GM19025 (cell line): ENCODE measurements at regions not wholly inside any gene's neighbourhood (a gene's known extent, or its start where the extent isn't known, plus 50 kb on each side); places are given as distances from the start of the nearest gene placed in this dataset.
"Not testable (repeated sequence)": the region's sequence is repeated elsewhere in the genome, so short reads cannot be mapped to it uniquely, and the experiment has no call there.

Experiments used
- ATAC-seq: cut with Tn5 transposase; IDR thresholded peaks from one replicate; pipeline ENCODE4 v1.9.1; 2021; ENCODE audit warnings: mild to moderate bottlenecking, low read depth, moderate library complexity; ENCODE audit not compliant: unreplicated experiment

DNA sequence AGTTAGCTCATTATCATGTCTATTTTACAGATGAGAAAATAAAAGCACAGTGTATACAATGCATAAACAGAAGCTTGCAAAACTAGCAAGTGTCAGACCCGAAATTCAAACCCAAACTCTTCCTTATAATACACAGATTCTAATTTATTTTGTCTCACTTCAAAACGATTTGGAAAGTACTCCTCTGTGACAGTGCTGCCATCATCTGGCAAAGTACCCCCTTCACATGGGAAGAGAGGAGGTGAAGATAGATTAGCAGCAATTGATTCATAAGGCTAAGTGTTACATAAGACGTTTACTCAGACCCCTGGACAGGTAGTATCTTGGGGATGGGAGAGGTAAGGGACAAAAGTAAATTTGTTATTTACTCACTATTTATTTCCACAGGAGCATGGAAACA lies 744.0 kb upstream of the SGO1 start:
- no peak for ATAC-seq

DNA sequence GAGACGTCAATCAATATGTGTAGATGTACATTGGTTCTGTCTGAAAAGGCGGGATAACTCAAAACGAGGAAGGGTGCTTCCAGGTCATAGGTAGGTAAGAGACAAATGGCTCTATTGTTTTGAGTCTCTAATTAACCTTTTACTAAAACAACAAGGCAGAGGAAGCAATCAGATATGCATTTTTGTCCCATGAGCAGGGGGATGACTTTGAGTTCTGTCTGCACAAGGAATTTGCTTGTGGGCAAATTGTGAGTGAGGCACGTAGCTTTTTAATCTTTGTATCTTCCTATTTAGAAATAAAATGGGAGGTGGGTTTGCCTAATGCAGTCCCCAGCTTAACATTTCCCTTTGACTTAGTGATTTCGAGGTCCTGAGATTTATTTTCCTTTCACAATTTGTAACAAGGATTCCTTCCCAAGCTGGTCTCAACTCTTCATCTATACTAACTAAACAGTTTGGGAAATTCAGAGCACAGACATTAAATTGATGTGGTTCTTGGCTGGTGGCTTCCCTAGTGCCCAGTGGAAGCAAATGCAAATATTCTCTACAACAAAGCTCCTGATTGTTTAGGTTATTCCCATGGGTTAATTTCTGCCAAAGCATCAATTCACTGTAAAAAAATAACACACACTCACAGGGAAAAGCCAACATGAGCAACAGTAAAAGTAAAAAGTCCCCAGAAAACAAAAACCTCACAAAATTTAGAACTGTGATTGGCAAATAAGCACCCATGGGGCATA lies 738.8 kb upstream of the SGO1 start:
- no peak for ATAC-seq

DNA sequence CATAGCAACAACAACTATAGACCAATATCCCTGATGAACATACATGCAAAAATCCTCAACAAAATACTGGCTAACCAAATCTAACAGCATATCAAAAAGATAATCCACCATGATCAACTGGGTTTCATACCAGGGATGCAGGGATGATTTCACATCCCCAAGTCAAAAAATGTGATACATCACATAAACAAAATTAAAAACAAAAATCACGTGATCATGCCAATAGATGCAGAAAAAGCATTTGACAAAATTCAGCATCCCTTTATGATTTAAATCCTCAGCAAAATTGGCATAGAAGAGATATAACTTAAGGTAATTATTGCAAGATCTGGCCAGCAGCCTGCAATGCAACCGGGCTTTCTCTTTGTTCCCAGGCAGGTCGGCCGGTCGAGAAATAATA lies 735.1 kb upstream of the SGO1 start:
- ATAC-seq, result not testable (repeated sequence)

DNA sequence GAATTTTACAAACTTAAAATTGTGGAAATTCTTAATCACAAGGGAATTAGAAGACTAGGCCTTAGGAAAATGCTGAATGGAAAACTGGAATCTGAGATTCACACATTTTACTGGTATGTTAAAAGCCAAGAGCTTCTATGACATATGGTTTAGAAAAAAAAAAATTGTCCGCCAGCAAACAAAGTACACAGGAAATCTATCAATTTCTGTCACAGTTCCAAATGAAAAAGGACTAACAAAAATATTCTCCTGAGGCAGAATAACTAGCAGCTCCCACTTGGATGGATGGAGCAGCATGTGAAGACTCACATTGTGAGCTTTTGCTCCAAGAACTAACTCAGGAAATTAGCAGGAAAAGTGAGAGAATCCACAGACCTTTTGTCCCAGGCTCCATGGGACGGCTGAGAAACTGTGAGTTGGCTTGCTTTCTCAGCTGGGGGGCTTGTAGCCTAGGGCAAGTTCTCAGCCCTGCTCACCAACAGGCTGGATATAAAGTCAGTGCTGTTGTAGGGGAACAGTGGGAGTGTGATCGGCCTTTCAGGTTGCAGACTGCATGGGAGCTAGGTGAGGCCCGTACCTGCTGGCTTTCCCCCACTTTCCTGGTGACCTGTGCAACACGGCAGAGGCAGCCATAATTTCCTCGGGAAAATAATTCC lies 731.1 kb upstream of the SGO1 start:
- ATAC-seq, result no peak

DNA sequence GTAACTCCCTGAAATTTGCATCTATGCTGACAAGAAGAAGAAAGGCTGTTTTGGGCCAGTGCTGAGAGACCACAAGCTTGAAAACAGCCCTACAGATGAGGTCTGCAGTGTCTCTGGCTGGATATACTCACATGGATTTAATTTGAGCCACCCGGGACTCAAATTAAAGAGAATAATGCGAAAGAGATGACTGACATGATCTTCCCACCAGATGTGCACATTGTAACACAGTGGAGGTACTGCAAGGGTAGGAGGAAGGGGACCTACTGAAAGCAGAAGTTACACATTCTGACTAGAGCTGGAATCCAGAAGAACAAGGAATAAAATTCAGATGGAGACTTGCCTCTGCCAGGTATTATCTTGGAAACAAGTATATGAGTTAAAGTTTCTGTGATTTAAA lies 728.3 kb upstream of the SGO1 start:
- ATAC-seq, result no peak

DNA sequence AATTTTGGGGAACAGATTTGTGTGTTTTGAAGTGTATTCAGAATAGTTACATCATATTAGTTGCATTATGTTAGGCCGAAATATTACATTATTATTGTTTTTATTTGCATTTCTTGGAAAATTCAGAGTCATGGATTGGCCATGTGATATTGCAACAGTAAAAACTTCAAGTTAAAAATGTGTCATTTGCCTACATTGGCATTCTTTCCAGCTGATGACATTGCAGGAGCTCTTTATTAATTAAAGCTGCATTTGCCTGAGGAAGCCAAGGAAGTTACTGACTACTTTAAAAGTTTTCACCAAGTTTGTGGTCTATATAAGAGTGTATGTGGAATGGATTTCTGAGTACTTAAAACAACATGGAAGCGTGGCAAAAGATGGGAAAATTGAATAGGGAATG lies 726.4 kb upstream of the SGO1 start:
- ATAC-seq, result no peak

DNA sequence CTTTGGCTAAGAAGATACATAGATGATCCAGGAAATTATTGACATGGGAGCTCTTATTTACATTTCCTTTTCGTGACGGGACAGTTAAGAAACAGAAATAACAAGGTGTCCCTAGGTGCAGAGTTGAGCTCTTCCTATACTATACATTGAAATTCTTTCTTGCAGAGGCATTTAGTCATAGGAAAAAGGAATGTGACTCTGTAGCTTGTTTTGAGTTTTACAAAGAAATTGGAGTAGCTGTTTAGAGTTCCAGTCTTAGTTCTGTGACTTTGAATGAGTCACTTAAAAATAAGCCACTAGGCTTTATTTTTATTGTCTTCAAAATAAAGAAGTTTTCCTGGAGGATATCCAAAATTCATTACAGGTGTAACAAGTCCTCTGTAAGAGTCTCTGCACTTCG lies 723.5 kb upstream of the SGO1 start:
- no peak for ATAC-seq

DNA sequence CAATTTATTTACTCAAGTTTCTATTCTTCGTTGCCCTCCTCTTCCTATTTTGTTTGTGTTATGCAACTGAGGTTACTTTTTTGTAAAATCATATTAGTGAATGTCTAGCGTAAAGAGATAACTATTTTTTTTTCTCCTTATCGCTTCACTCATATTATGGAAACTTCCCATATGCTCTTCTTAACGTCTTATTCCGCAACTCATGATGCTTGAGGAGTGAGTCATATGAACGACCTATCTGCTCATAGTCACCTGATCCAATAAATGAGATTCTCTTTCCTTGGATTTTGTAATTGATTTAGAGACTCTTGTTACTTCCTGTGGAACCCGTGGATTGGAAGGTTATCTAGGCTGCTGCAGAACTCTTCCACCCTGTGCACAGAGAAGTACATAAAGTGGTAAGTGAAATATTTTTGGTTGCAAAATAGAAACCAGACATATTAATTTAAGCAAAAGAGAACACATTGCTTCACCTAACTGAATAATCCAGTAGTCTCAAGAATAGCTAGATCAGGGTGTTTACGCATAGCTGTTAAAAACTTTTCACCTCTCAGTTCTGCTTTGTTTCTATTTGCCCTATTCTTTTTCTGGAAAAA lies 719.3 kb upstream of the SGO1 start:
- no peak for ATAC-seq

DNA sequence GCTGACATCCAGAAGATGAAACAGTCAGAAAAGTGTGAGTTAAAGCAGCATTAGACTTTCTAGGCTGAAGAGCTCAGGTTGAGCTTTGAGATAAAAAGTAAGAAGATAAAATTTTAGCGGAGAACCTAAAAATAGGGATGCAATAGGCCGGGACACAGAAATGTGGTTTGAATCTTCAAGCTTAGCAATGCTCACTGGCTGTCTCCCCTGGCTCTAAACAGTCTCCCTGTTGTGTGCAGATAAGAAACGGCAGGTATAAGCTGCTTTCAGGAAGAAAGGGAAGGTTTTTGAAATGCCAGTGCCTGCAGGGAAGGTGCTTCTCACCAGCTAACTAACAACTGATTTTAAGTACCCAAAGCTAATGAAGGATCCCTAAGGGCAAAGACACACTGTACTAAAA lies 718.7 kb upstream of the SGO1 start:
- no peak for ATAC-seq

DNA sequence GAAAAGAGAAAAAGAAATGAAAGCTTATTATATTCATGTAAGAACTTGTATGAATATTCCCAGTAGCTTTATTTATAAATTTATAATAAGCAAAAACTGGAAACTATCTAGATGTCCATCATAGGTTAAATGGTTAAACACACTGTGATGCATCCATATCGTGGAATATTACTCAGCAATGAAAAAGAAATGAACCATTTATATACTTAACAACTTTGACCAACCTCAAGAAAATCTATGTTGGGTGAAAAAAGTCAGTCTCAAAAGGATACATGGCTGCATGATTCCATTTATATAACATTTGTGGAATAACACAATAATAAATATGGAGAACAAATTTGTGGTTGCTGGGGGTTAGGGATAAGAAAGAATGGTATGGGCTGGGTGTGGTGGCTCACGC lies 713.0 kb upstream of the SGO1 start:
- ATAC-seq, result no peak

DNA sequence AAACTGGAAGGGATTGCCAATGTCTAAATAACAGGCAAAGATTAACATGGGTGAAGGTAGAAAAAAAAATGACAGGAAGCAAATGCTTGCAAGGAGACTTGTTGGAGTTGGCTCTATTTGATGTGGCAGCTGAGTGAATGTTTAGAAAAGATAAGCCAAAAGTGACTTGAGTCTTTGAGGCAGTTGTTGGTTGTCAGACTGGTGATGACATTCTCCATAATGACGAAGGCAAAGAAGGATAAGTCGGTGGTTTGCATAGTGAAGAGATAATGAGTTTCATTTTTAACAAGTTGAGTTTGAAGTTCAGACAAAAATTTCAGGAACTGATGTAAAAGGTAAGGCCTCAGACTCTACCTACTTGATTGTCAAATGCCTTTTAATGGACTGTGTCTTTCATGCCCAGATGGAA lies 704.1 kb upstream of the SGO1 start:
- ATAC-seq, result no peak

DNA sequence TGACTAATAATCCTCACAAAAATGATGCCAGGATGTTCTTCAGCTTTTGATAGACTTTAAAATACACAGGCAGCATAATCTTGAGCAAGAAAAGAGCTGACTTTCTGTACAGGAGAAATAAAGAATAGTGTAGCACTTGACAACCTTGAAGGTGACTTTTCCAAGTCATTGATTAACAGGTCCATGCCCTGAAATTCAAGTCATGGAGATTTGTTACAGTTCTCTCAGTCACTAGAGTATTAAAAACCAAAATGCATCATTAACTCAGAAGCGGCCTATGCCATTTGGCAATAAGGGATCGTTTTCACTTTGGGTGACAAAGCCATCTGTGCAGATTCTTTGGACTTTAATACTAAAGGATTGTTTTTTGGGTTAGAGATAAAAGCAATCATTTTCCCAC lies 692.7 kb upstream of the SGO1 start:
- ATAC-seq, result no peak

DNA sequence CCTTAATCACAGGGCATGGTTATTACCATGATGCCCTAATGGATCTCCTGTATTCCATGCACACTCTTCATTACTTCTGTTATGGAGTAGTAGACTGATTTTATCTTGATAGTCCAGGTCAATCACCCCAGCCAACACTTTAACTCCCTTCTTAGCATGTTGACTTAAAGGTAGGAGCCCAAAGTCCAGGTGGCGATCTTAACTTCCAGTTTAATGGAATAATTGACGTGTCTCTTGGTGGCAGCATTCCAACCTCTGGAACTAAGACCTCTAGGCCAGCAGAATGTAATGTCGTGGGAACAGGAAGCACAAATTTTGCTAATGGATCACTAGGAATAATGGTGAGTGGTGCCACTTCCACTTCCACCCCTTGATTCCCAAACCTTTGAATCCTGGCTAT lies 687.2 kb upstream of the SGO1 start:
- no peak for ATAC-seq

DNA sequence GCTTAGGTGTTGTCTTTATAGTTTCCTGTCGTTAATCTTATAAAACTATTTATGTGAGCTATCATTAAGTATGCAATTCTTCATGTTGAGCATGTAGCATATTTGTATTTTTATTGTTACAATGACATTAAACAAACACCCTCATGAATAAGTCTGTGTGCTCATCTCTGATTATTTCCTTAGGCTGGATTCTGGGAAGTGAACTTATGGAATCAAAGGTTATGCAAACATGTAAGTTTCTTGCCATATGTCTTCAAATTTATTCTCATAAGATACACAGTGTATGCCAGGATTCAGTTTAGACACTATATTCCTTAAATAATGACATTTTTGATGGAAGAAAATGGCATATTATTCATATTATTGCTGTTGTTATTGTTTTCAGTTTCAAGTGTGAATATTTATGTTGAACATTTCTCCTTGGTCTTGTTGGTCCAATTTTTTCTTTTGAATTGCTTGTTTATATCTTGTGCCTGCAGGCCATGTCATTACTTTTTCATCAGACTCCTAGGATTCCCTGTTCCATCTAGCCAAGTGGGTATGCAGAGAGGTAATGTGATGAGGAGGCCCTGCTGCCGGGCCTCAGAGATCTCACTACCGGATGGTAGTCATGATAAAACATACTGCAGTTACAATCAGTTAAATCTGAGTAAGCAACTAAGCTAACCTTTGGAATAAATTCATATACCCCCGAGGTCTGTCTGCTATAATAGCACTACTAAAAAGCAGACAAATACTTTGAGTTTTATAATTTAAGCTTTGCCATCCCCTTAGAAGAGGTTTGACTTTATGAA lies 684.3 kb upstream of the SGO1 start:
- no peak for ATAC-seq

DNA sequence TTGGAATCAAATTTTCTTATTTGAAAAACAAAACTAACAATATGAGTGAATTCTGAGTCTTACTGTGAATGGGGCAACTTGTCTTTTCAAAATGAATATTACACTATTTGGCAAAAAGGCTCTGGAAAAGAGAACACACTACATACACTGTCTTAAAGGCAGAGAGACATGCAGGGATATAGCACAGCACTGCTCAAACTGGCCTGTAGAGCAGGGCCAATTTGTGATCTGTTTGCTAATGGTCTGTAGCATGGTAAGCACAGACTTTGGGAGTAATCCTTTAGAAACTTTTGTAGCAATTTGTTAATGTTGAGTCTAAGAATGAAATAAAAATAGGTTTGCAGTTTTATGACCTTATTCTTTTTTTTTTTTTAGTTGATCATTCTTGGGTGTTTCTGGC lies 679.8 kb upstream of the SGO1 start:
- no peak for ATAC-seq

DNA sequence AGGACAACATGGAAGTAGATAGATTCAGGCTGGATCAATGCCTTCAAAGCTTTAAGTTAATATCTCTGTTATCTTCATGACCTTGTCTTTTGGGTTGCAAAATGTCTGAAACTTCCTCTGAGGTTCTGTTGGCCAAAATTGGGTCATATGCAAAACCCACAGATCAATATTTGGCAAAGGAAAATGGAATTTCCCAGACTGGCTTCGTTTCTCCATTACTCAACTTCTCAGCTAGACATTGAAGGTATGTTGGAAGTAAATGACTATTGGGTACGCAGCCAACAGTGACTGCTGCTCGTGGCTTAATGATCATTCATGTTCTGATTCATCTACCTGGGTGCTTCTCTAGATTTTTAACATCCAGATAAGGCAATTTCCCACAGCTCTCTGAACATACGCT lies 675.4 kb upstream of the SGO1 start:
- no peak for ATAC-seq

DNA sequence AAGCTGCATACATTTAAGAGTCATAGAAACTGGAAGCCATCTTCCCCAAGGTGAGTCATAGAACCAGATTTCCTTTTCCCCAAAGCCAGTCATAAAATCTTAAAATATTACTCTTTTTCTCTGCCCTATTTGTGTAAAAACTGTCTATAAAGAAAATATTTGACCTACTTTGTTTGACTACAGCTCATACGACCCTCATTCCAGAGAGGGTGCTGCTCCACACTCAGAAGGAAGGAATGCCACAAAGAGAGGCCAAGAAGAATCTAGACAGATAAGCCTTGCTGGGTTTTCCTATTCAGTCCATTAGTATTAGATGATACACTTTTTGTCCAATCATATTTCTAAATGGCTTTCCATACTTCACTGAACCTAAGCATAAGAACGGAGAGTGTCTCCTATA lies 671.6 kb upstream of the SGO1 start:
- ATAC-seq, result no peak

DNA sequence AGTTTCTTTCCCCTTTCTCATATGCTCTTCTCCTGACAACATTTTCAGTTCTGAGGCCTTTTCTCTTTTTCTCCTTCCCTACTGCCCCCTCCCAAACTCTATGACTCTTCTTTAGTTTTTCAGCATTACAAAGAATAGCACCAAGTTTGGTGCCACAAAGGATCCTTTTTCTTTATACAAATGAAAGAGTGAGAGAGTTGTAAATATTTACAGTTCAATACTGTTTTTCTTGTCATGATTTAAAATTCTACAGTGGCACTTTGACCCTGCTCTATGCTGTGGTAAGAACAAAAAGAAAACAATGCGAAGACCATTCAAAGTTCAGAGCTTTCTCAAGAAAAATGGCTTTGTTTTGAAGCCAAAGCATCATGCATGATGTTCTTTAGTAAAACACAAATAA lies 667.9 kb upstream of the SGO1 start:
- ATAC-seq, result no peak

DNA sequence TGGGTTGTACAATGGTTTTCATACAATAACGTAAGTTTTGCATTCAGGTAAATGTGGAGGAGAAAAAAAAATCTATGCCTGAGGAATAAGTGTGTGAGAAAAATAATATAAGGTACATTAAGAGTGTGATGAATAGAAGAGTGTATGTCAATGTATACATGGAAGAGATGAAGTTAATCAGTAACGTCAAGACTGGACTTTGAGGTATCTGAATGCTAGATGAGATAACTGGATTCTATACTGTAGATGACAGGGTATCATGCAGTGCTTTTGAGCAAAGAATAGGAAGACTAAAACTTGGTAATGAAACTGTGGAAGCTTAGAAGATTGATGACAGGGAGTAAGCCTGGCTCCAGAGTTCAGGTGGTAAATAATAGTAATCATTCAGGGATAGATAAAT lies 666.7 kb upstream of the SGO1 start:
- no peak for ATAC-seq

DNA sequence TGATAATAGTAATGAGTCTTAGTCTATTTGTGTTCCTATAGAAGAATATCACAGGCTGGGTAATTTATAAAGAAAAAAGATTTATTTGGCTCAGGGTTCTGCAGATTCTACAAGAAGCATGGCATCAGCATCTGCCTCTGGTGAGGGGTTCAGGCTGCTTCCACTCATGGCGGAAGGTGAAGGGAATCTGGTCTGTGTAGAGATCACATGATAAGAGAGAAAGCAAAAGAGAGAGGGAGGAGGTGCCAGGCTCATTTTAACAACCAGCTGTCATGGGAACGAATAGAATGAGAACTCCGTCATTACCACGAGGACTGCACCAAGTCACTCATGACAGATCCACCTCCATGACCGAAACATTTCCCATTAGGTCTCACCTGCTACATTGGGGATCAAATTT lies 664.0 kb upstream of the SGO1 start:
- ATAC-seq, result no peak

DNA sequence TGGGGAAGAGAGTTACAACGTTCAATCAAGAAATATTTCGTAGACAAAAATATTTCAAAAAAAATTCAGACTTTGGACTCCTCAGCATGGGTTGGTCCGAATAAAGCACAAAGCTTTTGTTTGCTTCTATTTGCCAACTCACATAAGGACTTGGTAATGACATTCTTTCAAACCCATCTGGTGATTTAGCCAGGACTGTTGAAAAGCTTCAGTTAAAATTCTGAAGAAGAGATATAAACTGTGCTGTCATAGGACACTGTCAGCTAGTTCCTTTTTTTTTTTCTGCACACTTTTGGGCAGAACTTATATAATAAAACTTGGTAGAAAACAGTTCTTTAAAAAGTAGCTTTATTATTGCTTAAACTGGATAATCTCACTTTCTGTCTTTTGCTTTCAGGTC lies 660.8 kb upstream of the SGO1 start:
- ATAC-seq, result no peak
